Tibial nerve (tissue), 4 donors: ENCODE measurements at regions not wholly inside any gene's neighbourhood (a gene's known extent, or its start where the extent isn't known, plus 50 kb on each side); places are given as distances from the start of the nearest gene placed in this dataset.

Experiments
- DNase-seq, 2 donors: peaks; one replicate each; pipeline ENCODE4 v3.0.0-alpha.2; 2019; ENCODE audit warnings: low spot score in 2 of 2
- H3K27ac ChIP-seq, 4 donors: fragments of 200-600 bp; sonication (generic) in 3 of 4; one replicate each; pipeline ENCODE4 v1.5.1; 2017 to 2019; ENCODE audit warnings: mild to moderate bottlenecking in 1 of 4
- H3K27me3 ChIP-seq, 2 donors: fragments of 200-600 bp; sonication (generic) in 1 of 2; one replicate each; pipeline versions ENCODE4 v1.5.1 to v1.6.0; 2017 to 2019
- H3K36me3 ChIP-seq, 3 donors: fragments of 200-600 bp; sonication (generic); one replicate each; pipeline ENCODE4 v1.5.1; 2018 to 2019
- H3K4me1 ChIP-seq, 4 donors: fragments of 200-600 bp; sonication (generic) in 3 of 4; one replicate each; pipeline ENCODE4 v1.5.1; 2017 to 2019
- H3K4me3 ChIP-seq, 4 donors: fragments of 200-600 bp; sonication (generic) in 3 of 4; one replicate each; pipeline ENCODE4 v1.5.1; 2017 to 2019; ENCODE audit warnings: mild to moderate bottlenecking in 1 of 4, moderate library complexity in 1 of 4
- H3K9me3 ChIP-seq, 4 donors: fragments of 200-600 bp; sonication (generic) in 3 of 4; one replicate each; pipeline ENCODE4 v1.5.1; 2017 to 2019
- EP300 ChIP-seq, 2 donors: sonication (generic); formaldehyde crosslinking; IDR thresholded peaks; one replicate each; pipeline ENCODE4 v1.6.1; 2017; ENCODE audit warnings: antibody characterized with exemption in 2 of 2, mild to moderate bottlenecking in 1 of 2
- POLR2A ChIP-seq, 2 donors: fragments of 450-650 bp; IDR thresholded peaks; one replicate each; pipeline ENCODE4 v1.6.1; 2017; ENCODE audit warnings: antibody characterized with exemption in 2 of 2, mild to moderate bottlenecking in 2 of 2, moderate library complexity in 2 of 2
- WGBS, 2 donors: methylation state at CpG; one replicate each; pipeline ENCODE4 v1.1.5; 2018; 5-methylcytosine and 5-hydroxymethylcytosine counted together
- TF ChIP-seq, protein P1 (sequence below), 5 experiments: fragments of 200-600 bp in 3 of 5; fragments of 450-650 bp in 2 of 5; sonication (generic) in 3 of 5; IDR thresholded peaks; one replicate each; pipeline ENCODE4 v1.5.1; 2016 to 2019; ENCODE audit warnings: antibody characterized with exemption in 5 of 5, mild to moderate bottlenecking in 3 of 5, moderate library complexity in 2 of 5

DNA sequence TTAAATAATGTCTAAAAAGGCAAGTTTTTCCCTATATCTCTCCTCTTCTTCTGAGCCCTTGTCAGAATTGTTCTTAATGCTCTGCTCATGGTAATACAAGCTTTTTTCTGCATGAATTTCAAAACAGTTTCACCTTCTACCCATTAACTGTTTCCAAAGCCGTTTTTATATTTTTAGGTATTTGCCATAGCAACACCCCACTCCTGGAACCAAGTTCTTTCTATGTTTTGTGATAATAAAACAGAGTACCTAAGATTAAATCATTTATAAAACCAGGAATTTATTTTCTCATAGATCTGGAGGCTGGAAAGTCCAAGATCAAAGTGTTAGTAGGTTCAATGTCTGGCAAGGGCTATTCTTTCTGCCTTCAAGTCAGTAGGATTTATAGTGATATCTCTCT lies 497.4 kb downstream of the ETS1 start:
- no peak for DNase-seq
- 87 to 90% methylated on average over 1 of the region's 1 CpG for WGBS, 2 donors

DNA sequence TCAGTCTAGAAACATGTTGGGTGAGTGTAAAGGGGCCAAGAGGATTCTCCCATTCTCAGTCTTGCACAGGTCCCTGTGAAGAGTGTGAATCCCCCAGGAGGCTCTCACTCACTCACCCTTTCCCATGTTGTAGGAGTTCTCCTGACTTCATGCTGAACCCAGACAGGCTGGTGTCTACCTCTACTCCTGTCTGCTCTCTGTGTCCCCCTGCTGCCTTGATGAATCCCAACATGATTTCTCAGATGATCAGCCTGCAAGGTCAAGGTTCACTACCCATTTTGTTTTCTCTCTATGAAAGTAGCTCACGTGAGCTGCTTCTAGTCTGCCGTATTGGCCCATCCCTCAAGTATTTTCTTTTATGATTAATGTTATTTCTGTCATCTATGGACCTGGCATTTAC lies 500.6 kb downstream of the ETS1 start:
- Histone ChIP-seq H3K36me3 (no peaks in the 10 kb centered on the region), H3K27ac (no peak overlapping the region), H3K4me3 (no peak overlapping the region), H3K9me3 (peaks cover 0 to 10% (median 0%) of the 10 kb centered on the region in 4 donors), H3K4me1 (no peaks in the 10 kb centered on the region), H3K27me3 (no peaks in the 10 kb centered on the region)
- DNase-seq: no peak
- 87 to 95% methylated on average over 2 of the region's 2 CpGs for WGBS, 2 donors
- no peak for TF ChIP-seq POLR2A (IDR thresholded peaks at IDR 0.05)
- TF ChIP-seq EP300 (IDR thresholded peaks at IDR 0.05): no peak
- TF ChIP-seq, protein P1, sequence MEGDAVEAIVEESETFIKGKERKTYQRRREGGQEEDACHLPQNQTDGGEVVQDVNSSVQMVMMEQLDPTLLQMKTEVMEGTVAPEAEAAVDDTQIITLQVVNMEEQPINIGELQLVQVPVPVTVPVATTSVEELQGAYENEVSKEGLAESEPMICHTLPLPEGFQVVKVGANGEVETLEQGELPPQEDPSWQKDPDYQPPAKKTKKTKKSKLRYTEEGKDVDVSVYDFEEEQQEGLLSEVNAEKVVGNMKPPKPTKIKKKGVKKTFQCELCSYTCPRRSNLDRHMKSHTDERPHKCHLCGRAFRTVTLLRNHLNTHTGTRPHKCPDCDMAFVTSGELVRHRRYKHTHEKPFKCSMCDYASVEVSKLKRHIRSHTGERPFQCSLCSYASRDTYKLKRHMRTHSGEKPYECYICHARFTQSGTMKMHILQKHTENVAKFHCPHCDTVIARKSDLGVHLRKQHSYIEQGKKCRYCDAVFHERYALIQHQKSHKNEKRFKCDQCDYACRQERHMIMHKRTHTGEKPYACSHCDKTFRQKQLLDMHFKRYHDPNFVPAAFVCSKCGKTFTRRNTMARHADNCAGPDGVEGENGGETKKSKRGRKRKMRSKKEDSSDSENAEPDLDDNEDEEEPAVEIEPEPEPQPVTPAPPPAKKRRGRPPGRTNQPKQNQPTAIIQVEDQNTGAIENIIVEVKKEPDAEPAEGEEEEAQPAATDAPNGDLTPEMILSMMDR (IDR thresholded peaks at IDR 0.05): no peak

More for the DNA sequence above, 497.4 kb downstream of the ETS1 start:
- TF ChIP-seq POLR2A (IDR thresholded peaks at IDR 0.05) (no peak), EP300 (IDR thresholded peaks at IDR 0.05) (no peak)
- TF ChIP-seq, protein P1 (IDR thresholded peaks at IDR 0.05): no peak
- no peaks in the 10 kb centered on the region for H3K36me3 ChIP-seq
- H3K4me1 ChIP-seq: no peaks in the 10 kb centered on the region
- no peaks in the 10 kb centered on the region for H3K27me3 ChIP-seq
- peaks cover 0 to 10% (median 0%) of the 10 kb centered on the region in 4 donors for H3K9me3 ChIP-seq
- no peak overlapping the region for H3K27ac ChIP-seq
- no peak overlapping the region for H3K4me3 ChIP-seq

- Histone ChIP-seq H3K9me3 (peaks cover 0 to 10% (median 0%) of the 10 kb centered on the region in 4 donors), H3K27me3 (no peaks in the 10 kb centered on the region), H3K36me3 (no peaks in the 10 kb centered on the region), H3K4me3 (no peak overlapping the region), H3K4me1 (no peaks in the 10 kb centered on the region), H3K27ac (no peak overlapping the region)
- no peak for DNase-seq
- TF ChIP-seq, protein P1 (IDR thresholded peaks at IDR 0.05): no peak
- TF ChIP-seq EP300 (IDR thresholded peaks at IDR 0.05): no peak
- no peak for TF ChIP-seq POLR2A (IDR thresholded peaks at IDR 0.05)
- 0 to 100% methylated on average over 1 of the region's 1 CpG for WGBS, 2 donors
These were observed 502.1 kb downstream of the ETS1 start for GRCh38 chr11:128085276-128085675.

GRCh38 chr11:128082574-128082973 lies 504.8 kb downstream of the ETS1 start:
- Histone ChIP-seq H3K4me3 (no peak overlapping the region), H3K9me3 (no peaks in the 10 kb centered on the region), H3K4me1 (no peaks in the 10 kb centered on the region), H3K27me3 (no peaks in the 10 kb centered on the region), H3K36me3 (no peaks in the 10 kb centered on the region), H3K27ac (no peak overlapping the region)
- TF ChIP-seq, protein P1 (IDR thresholded peaks at IDR 0.05): no peak
- TF ChIP-seq EP300 (IDR thresholded peaks at IDR 0.05) (no peak), POLR2A (IDR thresholded peaks at IDR 0.05) (no peak)
- no peak for DNase-seq
- 90 to 96% methylated on average over 2 of the region's 2 CpGs for WGBS, 2 donors

DNA sequence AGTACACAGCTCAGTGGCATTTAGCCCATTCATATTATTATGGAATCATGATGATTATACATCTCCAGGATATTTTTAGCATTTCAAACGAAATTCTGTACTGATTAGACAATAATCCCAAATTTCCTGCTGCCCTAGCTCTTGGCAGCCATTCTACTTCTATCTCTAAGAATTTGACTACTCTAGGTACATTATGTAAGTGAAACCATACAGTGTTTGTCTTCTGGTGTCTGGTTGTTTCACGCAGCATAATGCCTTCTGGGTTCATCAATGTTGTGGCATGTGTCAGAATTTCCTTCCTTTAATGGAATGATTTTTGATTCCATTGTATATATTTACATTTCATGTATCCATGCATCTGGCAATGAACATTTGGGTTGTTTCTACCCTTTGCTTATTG lies 517.7 kb downstream of the ETS1 start:
- H3K27ac ChIP-seq: no peak overlapping the region
- H3K9me3 ChIP-seq: no peaks in the 10 kb centered on the region
- no peaks in the 10 kb centered on the region for H3K4me1 ChIP-seq
- no peak overlapping the region for H3K4me3 ChIP-seq
- H3K36me3 ChIP-seq: no peaks in the 10 kb centered on the region
- TF ChIP-seq, protein P1 (IDR thresholded peaks at IDR 0.05): no peak
- no peak for TF ChIP-seq EP300 (IDR thresholded peaks at IDR 0.05)
- TF ChIP-seq POLR2A (IDR thresholded peaks at IDR 0.05): no peak
- DNase-seq: no peak
- H3K27me3 ChIP-seq: no peaks in the 10 kb centered on the region
- 48 to 49% methylated on average over 2 of the region's 2 CpGs for WGBS, 2 donors
